HCT116 (cell line): ENCODE measurements at regions not wholly inside any gene's neighbourhood (a gene's known extent, or its start where the extent isn't known, plus 50 kb on each side); places are given as distances from the start of the nearest gene placed in this dataset.

ENCODE experiments used
- ATAC-seq: fragments of 200-7000 bp; cut with Tn5 transposase; 2 replicates; pipeline ENCODE4 v1.9.1; 2020; ENCODE audit warnings: mild to moderate bottlenecking, moderate library complexity
- BruUV-seq: library from RNA; stranded (reverse); fragments of 400-500 nt; replicated peaks from 2 replicates; lab custom pipeline; 2021; lab: Mats Ljungman, UMichigan
- CTCF ChIA-PET: fragments of 300-600 bp; sonication (Branson Sonifier 250); formaldehyde crosslinking; loops from one replicate; lab custom pipeline; 2021; ENCODE audit warnings: antibody characterized with exemption; lab: Charles Lee
- POLR2A ChIA-PET: fragments of 300-600, 350-600 bp; sonication (Branson Sonifier 250); formaldehyde crosslinking; loops from one replicate; lab custom pipeline; 2021; ENCODE audit warnings: antibody characterized with exemption; lab: Charles Lee
- RAD21 ChIA-PET, 2 experiments: fragments of 300-600 bp; sonication (Branson Sonifier 250); formaldehyde crosslinking; loops; one replicate each; lab custom pipeline; 2023; ENCODE audit warnings: low total read pairs in 2 of 2; ENCODE audit not compliant: uncharacterized antibody in 2 of 2, unreplicated experiment in 2 of 2, low non-redundant PET in 1 of 2; lab: Charles Lee
- DNase-seq: peaks from one replicate; pipeline ENCODE4 v3.0.0-alpha.2; 2010; ENCODE audit warnings: low read depth, low spot score
- H2AFZ ChIP-seq: fragments of 200-600 bp; shearing (Covaris generic), sonication (generic); 2 replicates; pipeline ENCODE4 v1.6.1; 2017; ENCODE audit warnings: low read depth, mixed run types, mixed read lengths, antibody characterized with exemption, low read length; ENCODE audit not compliant: poor library complexity, severe bottlenecking
- H3K27ac ChIP-seq: 2 replicates; pipeline ENCODE4 v1.5.1; 2012; ENCODE audit warnings: low read depth, low read length
- H3K27me3 ChIP-seq: fragments of 200-600 bp; sonication (generic); 2 replicates; pipeline ENCODE4 v1.6.1; 2016; ENCODE audit warnings: mixed run types, low read length, mixed read lengths; ENCODE audit not compliant: insufficient read depth
- H3K36me3 ChIP-seq, 2 experiments: fragments of 200-500 bp in 1 of 2; fragments of 200-600 bp in 1 of 2; sonication (Bioruptor generic) in 1 of 2; sonication (generic) in 1 of 2; 2 replicates each; pipeline versions ENCODE4 v1.5.1 to v1.6.1; 2014 to 2016; ENCODE audit warnings: low read length in 2 of 2, inconsistent platforms in 1 of 2, mixed read lengths in 1 of 2, mixed run types in 1 of 2; ENCODE audit not compliant: insufficient read depth in 2 of 2, control insufficient read depth in 1 of 2
- H3K4me1 ChIP-seq, 2 experiments: fragments of 200-600 bp in 1 of 2; sonication (generic) in 1 of 2; 2 replicates each; pipeline versions ENCODE4 v1.5.1 to v1.6.1; 2012 to 2017; ENCODE audit warnings: low read length in 2 of 2, inconsistent platforms in 1 of 2, mild to moderate bottlenecking in 1 of 2, mixed read lengths in 1 of 2, mixed run types in 1 of 2, moderate library complexity in 1 of 2; ENCODE audit not compliant: insufficient read depth in 2 of 2, control insufficient read depth in 1 of 2
- H3K4me2 ChIP-seq: fragments of 200-600 bp; sonication (generic); 2 replicates; pipeline ENCODE4 v1.6.1; 2017; ENCODE audit warnings: mixed run types, low read length, mixed read lengths
- H3K4me3 ChIP-seq, 2 experiments: fragments of 200-600 bp in 1 of 2; sonication (generic) in 1 of 2; replicated peaks in 1 of 2; 2 replicates each; pipeline ENCODE4 v1.5.1; 2011 to 2016; ENCODE audit warnings: low read length in 2 of 2, control low read depth in 1 of 2, low read depth in 1 of 2, mild to moderate bottlenecking in 1 of 2, mixed read lengths in 1 of 2, mixed run types in 1 of 2
- H3K79me2 ChIP-seq: fragments of 200-600 bp; sonication (generic); 2 replicates; pipeline ENCODE4 v1.6.1; 2017; ENCODE audit warnings: mild to moderate bottlenecking, mixed run types, low read length, moderate library complexity, mixed read lengths; ENCODE audit not compliant: insufficient read depth
- H3K9ac ChIP-seq: fragments of 200-600 bp; sonication (generic); 2 replicates; pipeline ENCODE4 v1.6.1; 2016; ENCODE audit warnings: low read length, mixed read lengths
- H3K9me2 ChIP-seq: fragments of 200-600 bp; sonication (generic), shearing (Covaris generic); 2 replicates; pipeline ENCODE4 v1.6.1; 2017; ENCODE audit warnings: mixed run types, mild to moderate bottlenecking, moderate library complexity; ENCODE audit not compliant: insufficient read depth
- H3K9me3 ChIP-seq, 2 experiments: fragments of 200-500 bp in 1 of 2; fragments of 200-600 bp in 1 of 2; sonication (Bioruptor generic) in 1 of 2; sonication (generic) in 1 of 2; 2 replicates each; pipeline ENCODE4 v1.6.1; 2014 to 2017; ENCODE audit warnings: low read length in 2 of 2, mixed read lengths in 2 of 2, inconsistent platforms in 1 of 2, low read depth in 1 of 2, mild to moderate bottlenecking in 1 of 2, mixed run types in 1 of 2, moderate library complexity in 1 of 2; ENCODE audit not compliant: control insufficient read depth in 1 of 2, insufficient read depth in 1 of 2
- H4K20me1 ChIP-seq: fragments of 200-600 bp; sonication (generic), shearing (Covaris generic); 2 replicates; pipeline ENCODE4 v1.6.1; 2017; ENCODE audit warnings: mixed run types, mild to moderate bottlenecking, moderate library complexity; ENCODE audit not compliant: insufficient read depth
- CBX3 ChIP-seq: IDR thresholded peaks from 2 replicates; pipeline ENCODE4 v1.6.1; 2012; ENCODE audit warnings: low read depth
- CEBPB ChIP-seq: IDR thresholded peaks from 2 replicates; pipeline ENCODE4 v1.6.1; 2012; ENCODE audit warnings: low read depth
- CTCF ChIP-seq, 3 experiments: fragments of 200-600 bp in 1 of 3; sonication (generic) in 1 of 3; IDR thresholded peaks in 2 of 3; conservative IDR thresholded peaks in 1 of 3; 2 replicates each; pipeline ENCODE4 v1.5.1; 2012 to 2017; ENCODE audit warnings: low read depth in 2 of 3, low read length in 2 of 3, antibody characterized with exemption in 1 of 3, borderline replicate concordance in 1 of 3, control low read depth in 1 of 3, mild to moderate bottlenecking in 1 of 3, mixed read lengths in 1 of 3, mixed run types in 1 of 3, moderate library complexity in 1 of 3; ENCODE audit not compliant: insufficient read depth in 1 of 3
- ELF1 ChIP-seq: IDR thresholded peaks from 2 replicates; pipeline ENCODE4 v1.6.1; 2012; ENCODE audit warnings: low read depth, borderline replicate concordance
- EZH2 ChIP-seq: fragments of 200-600 bp; sonication (generic); IDR thresholded peaks from 2 replicates; pipeline ENCODE4 v1.6.1; 2017; ENCODE audit warnings: antibody characterized with exemption, mixed run types
- EZH2phosphoT487 ChIP-seq: fragments of 200-600 bp; IDR thresholded peaks from 2 replicates; pipeline ENCODE4 v1.6.1; 2018; ENCODE audit warnings: antibody characterized with exemption, borderline replicate concordance
- JUND ChIP-seq: IDR thresholded peaks from 2 replicates; pipeline ENCODE4 v1.6.1; 2012
- RAD21 ChIP-seq: IDR thresholded peaks from 2 replicates; pipeline ENCODE4 v1.6.1; 2012; ENCODE audit warnings: low read depth, mild to moderate bottlenecking
- SIN3A ChIP-seq: IDR thresholded peaks from 2 replicates; pipeline ENCODE4 v1.6.1; 2012; ENCODE audit warnings: low read depth
- SP1 ChIP-seq: IDR thresholded peaks from 2 replicates; pipeline ENCODE4 v1.6.1; 2012; ENCODE audit warnings: low read depth
- TCF7L2 ChIP-seq: IDR thresholded peaks from 2 replicates; pipeline ENCODE4 v1.7.0; 2011; ENCODE audit warnings: borderline replicate concordance, inconsistent platforms; ENCODE audit not compliant: insufficient read depth, insufficient read length; ENCODE audit errors: extremely low read depth
- ZBTB33 ChIP-seq: IDR thresholded peaks from 2 replicates; pipeline ENCODE4 v1.6.1; 2011; ENCODE audit warnings: mild to moderate bottlenecking, low read length, moderate library complexity; ENCODE audit not compliant: insufficient replicate concordance; ENCODE audit errors: extremely low read depth
- ZFX ChIP-seq: fragments of 450-650 bp; IDR thresholded peaks from 2 replicates; pipeline ENCODE4 v1.6.1; 2017
- ZNF274 ChIP-seq: fragments of 200-500 bp; sonication (Bioruptor generic); IDR thresholded peaks from 2 replicates; pipeline ENCODE4 v1.6.1; 2014; ENCODE audit warnings: mild to moderate bottlenecking, low read depth, low read length, inconsistent platforms
- intact Hi-C: fragments of 100-400 bp; cut with micrococcal nuclease; formaldehyde crosslinking; loops from 2 replicates; pipeline ENCODE4 v1.10.0; 2022
- TF ChIP-seq, protein P1 (sequence below): IDR thresholded peaks from 2 replicates; pipeline ENCODE4 v1.6.1; 2012

DNA sequence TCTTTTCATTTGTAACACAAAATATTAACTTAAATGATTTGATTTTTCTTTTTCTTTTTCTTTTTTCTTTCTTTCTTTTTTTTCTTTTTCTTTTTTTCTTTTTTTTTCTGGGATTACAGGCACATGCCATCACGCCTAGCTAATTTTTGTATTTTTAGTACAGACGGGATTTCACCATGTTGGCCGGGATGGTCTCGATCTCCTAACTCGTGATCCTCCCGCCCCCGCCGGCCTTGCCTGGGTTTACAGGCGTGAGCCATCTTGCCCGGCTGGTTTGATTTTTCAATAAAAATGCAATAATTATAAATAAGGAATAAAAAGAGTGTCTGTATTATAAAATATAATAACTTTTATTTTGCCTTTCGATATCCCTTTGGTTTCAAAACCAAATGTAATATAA is 146.7 kb upstream of the RGS18 start (continued):
- TF ChIP-seq, protein P1, sequence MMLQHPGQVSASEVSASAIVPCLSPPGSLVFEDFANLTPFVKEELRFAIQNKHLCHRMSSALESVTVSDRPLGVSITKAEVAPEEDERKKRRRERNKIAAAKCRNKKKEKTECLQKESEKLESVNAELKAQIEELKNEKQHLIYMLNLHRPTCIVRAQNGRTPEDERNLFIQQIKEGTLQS: no peak
- TF ChIP-seq SIN3A: no peak
- no peak for TF ChIP-seq ZBTB33
- no peak for TF ChIP-seq SP1
- TF ChIP-seq, all 23 proteins: peak for 0

GRCh38 chr1:192022827-192023226 is 135.4 kb upstream of the RGS18 start:
- H3K36me3 ChIP-seq: no peaks in the 10 kb centered on the region
- DNase-seq (no peak), ATAC-seq (no peak)
- no peak overlapping the region for H3K4me2 ChIP-seq
- H3K4me1 ChIP-seq: no peaks in the 10 kb centered on the region
- H3K9me3 ChIP-seq: no peaks in the 10 kb centered on the region
- intact Hi-C loops: no loop called here
- CTCF ChIA-PET: no interaction called here
- RAD21 ChIA-PET: no interaction called here
- no peak overlapping the region for H2AFZ ChIP-seq
- TF ChIP-seq RAD21: no peak
- no peak for TF ChIP-seq JUND
- TF ChIP-seq SP1: no peak
- TF ChIP-seq SIN3A: no peak
- no peak for TF ChIP-seq ZNF274
- TF ChIP-seq CTCF (IDR thresholded peaks at IDR 0.05 in 2 of 3, conservative IDR thresholded peaks at IDR 0.05 in 1 of 3; ENCODE audit: borderline replicate concordance in 1 of 3, insufficient read depth in 1 of 3, low read depth in 2 of 3, low read length in 2 of 3): no peak
- no peak for TF ChIP-seq EZH2
- no peak for TF ChIP-seq CBX3
- TF ChIP-seq ELF1: no peak
- TF ChIP-seq ZBTB33: no peak
- TF ChIP-seq ZFX: no peak
- TF ChIP-seq TCF7L2: no peak
- no peak for TF ChIP-seq EZH2phosphoT487
- TF ChIP-seq CEBPB: no peak
- no peaks in the 10 kb centered on the region; the same call in 1 of the 2 replicates for H4K20me1 ChIP-seq
- H3K27ac ChIP-seq: no peak overlapping the region
- H3K4me3 ChIP-seq: no peak overlapping the region
- POLR2A ChIA-PET: no interaction called here
- no peak overlapping the region for H3K9ac ChIP-seq
- H3K9me2 ChIP-seq: no peaks in the 10 kb centered on the region
- no peaks in the 10 kb centered on the region for H3K27me3 ChIP-seq
- BruUV-seq: no TSS peak
- no peaks in the 10 kb centered on the region for H3K79me2 ChIP-seq
